ENCODE measurements at regions not wholly inside any gene's neighbourhood (a gene's known extent, or its start where the extent isn't known, plus 50 kb on each side); places are given as distances from the start of the nearest gene placed in this dataset.

DNA sequence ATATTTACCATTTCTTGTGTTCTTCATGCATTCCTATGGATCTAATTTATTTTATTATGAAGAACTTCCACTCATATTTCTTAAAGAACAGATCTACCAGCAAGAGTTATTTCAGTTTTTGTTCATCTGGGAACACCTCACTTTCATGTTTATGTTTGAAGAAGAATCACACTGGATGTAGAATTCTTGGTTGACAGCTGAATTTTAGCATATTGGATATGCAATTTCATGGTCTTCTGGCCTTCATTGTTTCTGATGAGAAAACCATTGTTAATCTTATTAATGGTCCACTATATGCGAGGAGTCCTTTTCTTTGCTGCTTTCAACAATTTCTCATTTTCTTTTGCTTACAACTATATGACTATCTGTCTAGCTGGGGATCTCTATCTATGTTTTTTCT, 189.2 kb downstream of the UXS1 start:
- Histone ChIP-seq H4K20me1 (replicated peaks in 1 of 2; ENCODE audit: control insufficient read depth in 1 of 2, insufficient read depth in 2 of 2, low read length in 2 of 2) (no peaks in the 10 kb centered on the region), H2BK20ac (ENCODE audit: low read length) (no peak overlapping the region), H3K9ac (replicated peaks in 1 of 4; ENCODE audit: extremely low read depth in 1 of 4, low read depth in 3 of 4, low read length in 3 of 4) (no peak overlapping the region), H3K56ac (replicated peaks; ENCODE audit: insufficient read length, low read depth, low read length) (no peak overlapping the region), H3K23ac (ENCODE audit: insufficient read length) (no peak overlapping the region), H4K8ac (ENCODE audit: extremely low read depth, insufficient read depth, low read length) (no peak overlapping the region), H3K23me2 (ENCODE audit: low read depth, low read length) (no peaks in the 10 kb centered on the region), H3K4me2 (ENCODE audit: insufficient read depth in 1 of 2, low read depth in 2 of 2, low read length in 2 of 2) (no peak overlapping the region), H3K9me3 (ENCODE audit: insufficient read depth in 2 of 2, low read depth in 1 of 2, low read length in 1 of 2) (peaks cover 23 to 29% of the 10 kb centered on the region in 2 experiments), H3K4me1 (replicated peaks in 1 of 4; ENCODE audit: control insufficient read depth in 3 of 4, insufficient read depth in 4 of 4, low read length in 3 of 4) (no peaks in the 10 kb centered on the region), H3K79me2 (ENCODE audit: control insufficient read depth in 1 of 2, insufficient read depth in 2 of 2, low read length in 2 of 2) (no peaks in the 10 kb centered on the region), H2BK120ac (replicated peaks; ENCODE audit: low read depth, low read length) (no peak overlapping the region), H2BK5ac (ENCODE audit: low read depth, low read length) (no peak overlapping the region), H2AFZ (ENCODE audit: low read length) (no peak overlapping the region), H4K5ac (ENCODE audit: insufficient read length, low read depth, low read length) (no peak overlapping the region), H3K4ac (replicated peaks; ENCODE audit: insufficient read length, low read depth, low read length) (no peak overlapping the region), H3K36me3 (ENCODE audit: control insufficient read depth in 2 of 4, insufficient read depth in 4 of 4, low read length in 3 of 4) (no peaks in the 10 kb centered on the region; a peak in 1 of 8 replicates), H3K27ac (ENCODE audit: low read depth, low read length) (no peak overlapping the region), H2BK15ac (ENCODE audit: low read length) (no peak overlapping the region), H3K4me3 (ENCODE audit: extremely low read depth in 1 of 4, insufficient read depth in 2 of 4, low read depth in 3 of 4, low read length in 4 of 4) (no peak overlapping the region), H2AK5ac (ENCODE audit: low read depth, low read length) (no peak overlapping the region), H3K18ac (ENCODE audit: extremely low read depth, low read length) (no peak overlapping the region), H4K91ac (replicated peaks; ENCODE audit: insufficient read length, low read length) (no peak overlapping the region), H3K79me1 (ENCODE audit: low read depth, low read length) (no peaks in the 10 kb centered on the region), H2BK12ac (ENCODE audit: low read depth, low read length) (no peak overlapping the region), H3K14ac (ENCODE audit: insufficient read length) (no peak overlapping the region), H3K27me3 (replicated peaks in 1 of 4; ENCODE audit: control insufficient read depth in 3 of 4, extremely low read depth in 1 of 4, insufficient read depth in 3 of 4, low read length in 3 of 4) (no peaks in the 10 kb centered on the region)
- no peak for TF ChIP-seq SP1 (IDR thresholded peaks at IDR 0.05; ENCODE audit: low read depth, low read length)
- TF ChIP-seq POLR2A (IDR thresholded peaks at IDR 0.05; ENCODE audit: control extremely low read depth in 1 of 2, low read depth in 2 of 2, low read length in 2 of 2), result no peak
- TF ChIP-seq YY1 (IDR thresholded peaks at IDR 0.05; ENCODE audit: low read depth, low read length), result no peak
- TF ChIP-seq SIN3A (conservative IDR thresholded peaks at IDR 0.05 in 1 of 2, IDR thresholded peaks at IDR 0.05 in 1 of 2; ENCODE audit: low read depth in 1 of 2, low read length in 2 of 2), result no peak
- TF ChIP-seq CHD2 (IDR thresholded peaks at IDR 0.05; ENCODE audit: low read length), result no peak
- TF ChIP-seq KDM5A (IDR thresholded peaks at IDR 0.05; ENCODE audit: low read length), result no peak
- TF ChIP-seq PHF8 (conservative IDR thresholded peaks at IDR 0.05; ENCODE audit: low read depth, low read length), result no peak
- TF ChIP-seq HDAC2 (IDR thresholded peaks at IDR 0.05; ENCODE audit: borderline replicate concordance in 1 of 2, low read depth in 2 of 2, low read length in 2 of 2), result no peak
- FAIRE-seq (no peak), DNase-seq (ENCODE audit: low read depth in 1 of 2, low spot score in 2 of 2) (no peak)
- CTCF ChIA-PET (ENCODE audit: partially characterized antibody), result no interaction called here
- WGBS, 2 experiments (ENCODE audit: extremely low coverage in 1 of 2, insufficient coverage in 1 of 2, insufficient read length in 1 of 2, insufficient replicate concordance in 2 of 2, low coverage in 1 of 2, low lambda C conversion rate in 2 of 2, missing lambda C conversion rate in 1 of 2), result 94% methylated on average over 1 of the region's 1 CpG; no CpG with 5 or more reads in 1 of the 2 experiments
- POLR2A ChIA-PET (ENCODE audit: partially characterized antibody), result no interaction called here

All from H1 (cell line).